ENCODE measurements at regions not wholly inside any gene's neighbourhood (a gene's known extent, or its start where the extent isn't known, plus 50 kb on each side); places are given as distances from the start of the nearest gene placed in this dataset.
"Not testable (repeated sequence)": the region's sequence is repeated elsewhere in the genome, so short reads cannot be mapped to it uniquely, and the experiment has no call there.

DNA sequence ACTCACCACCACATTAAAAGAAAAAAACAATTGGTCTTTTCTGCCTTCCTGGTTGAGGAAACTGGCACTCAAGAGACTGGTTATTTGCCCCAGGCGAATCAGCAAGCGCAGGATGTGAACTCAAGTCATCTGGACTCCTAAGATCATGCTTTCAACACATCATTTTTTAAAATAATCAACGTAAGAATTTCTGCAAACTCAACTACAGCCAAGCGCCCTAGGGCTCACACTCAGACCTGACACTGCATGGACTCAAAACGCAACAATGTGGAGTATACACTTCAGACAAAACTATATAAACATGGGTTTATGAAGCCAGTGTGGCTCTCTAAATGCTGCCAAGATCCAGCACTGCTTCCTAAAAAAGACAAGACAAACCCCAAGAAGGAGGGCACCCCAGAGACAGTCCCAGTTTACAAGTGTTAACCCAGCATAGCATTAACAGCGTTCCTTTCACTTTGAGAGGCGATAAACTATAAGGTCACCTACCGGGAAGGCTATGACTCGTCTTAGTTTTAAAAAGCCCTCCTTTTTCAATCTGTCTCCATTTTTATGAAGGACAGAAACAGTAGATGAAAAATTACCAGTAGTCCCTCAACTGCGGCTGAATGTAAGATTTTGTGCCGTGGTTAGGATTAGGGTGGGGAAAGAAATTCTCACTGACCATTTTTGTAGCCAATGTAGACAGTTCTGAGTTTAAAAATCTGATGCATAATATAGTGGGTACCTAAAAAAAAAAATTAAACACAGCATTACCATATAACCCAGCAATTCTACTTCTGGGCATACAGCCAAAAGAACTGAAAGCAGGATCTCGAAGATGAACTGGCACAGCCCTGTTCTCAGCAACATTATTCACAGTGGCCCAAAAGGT lies 54.8 kb downstream of the SIPA1L2 start:
- Mint-ChIP-seq H3K36me3 (peaks cover 0 to 6% (median 3%) of the 10 kb centered on the region in 5 donors), H3K4me3 (no peak overlapping the region), H3K27ac (peak overlapping the region in 2 of 9 donors; percentile 1 to 34), H3K4me1 (peaks cover 19 to 50% (median 29%) of the 10 kb centered on the region in 7 donors), H3K27me3 (no peaks in the 10 kb centered on the region), H3K9me3 (peaks cover 0 to 5% (median 0%) of the 10 kb centered on the region in 11 donors)
- Histone ChIP-seq H3K4me1 (ENCODE audit: control insufficient read depth in 2 of 2, insufficient read depth in 2 of 2, low read length in 2 of 2) (peaks cover 21 to 23% of the 10 kb centered on the region in 2 donors), H3K4me3 (ENCODE audit: low read length) (peak overlapping the region; percentile 6), H3K36me3 (ENCODE audit: control insufficient read depth in 2 of 3, insufficient read depth in 3 of 3, low read length in 3 of 3) (no peaks in the 10 kb centered on the region), H3K9me3 (ENCODE audit: control insufficient read depth in 2 of 3, low read length in 3 of 3) (no peaks in the 10 kb centered on the region), H3K27me3 (ENCODE audit: control insufficient read depth in 2 of 2, insufficient read depth in 2 of 2, low read length in 2 of 2) (no peaks in the 10 kb centered on the region), H3K27ac (ENCODE audit: low read depth, low read length) (no peak overlapping the region)
- intact Hi-C loops (cut with micrococcal nuclease) = no loop called here
- ChIA-PET POLR2A (no interaction called here), CTCF (no interaction called here)
- DNase-seq (no peak), ATAC-seq (no peak)

DNA sequence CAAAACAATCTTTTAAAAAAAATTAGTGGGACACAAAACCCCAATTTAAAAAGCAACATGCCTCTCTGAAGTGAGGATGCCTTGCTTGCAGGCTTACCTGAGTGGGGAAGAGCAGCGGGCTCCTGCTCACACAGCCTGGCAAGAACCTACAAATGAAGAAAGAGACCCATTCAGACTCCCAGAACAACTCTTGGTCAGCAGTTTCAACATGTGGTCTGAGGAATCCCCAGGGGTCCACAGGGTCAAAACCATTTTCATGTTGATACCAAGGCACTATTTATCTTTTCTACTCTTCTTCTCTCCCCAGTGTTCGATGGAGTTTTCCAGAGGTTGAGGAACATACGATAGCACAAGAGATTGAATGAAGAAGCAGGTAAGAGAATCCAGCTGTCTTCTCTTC lies 55.9 kb downstream of the SIPA1L2 start:
- ChIA-PET CTCF (no interaction called here), POLR2A (no interaction called here)
- Histone ChIP-seq H3K4me1 (ENCODE audit: control insufficient read depth in 2 of 2, insufficient read depth in 2 of 2, low read length in 2 of 2) (peaks cover 13 to 17% of the 10 kb centered on the region in 2 donors), H3K27me3 (ENCODE audit: control insufficient read depth in 2 of 2, insufficient read depth in 2 of 2, low read length in 2 of 2) (no peaks in the 10 kb centered on the region), H3K9me3 (ENCODE audit: control insufficient read depth in 2 of 3, low read length in 3 of 3) (no peaks in the 10 kb centered on the region), H3K36me3 (ENCODE audit: control insufficient read depth in 2 of 3, insufficient read depth in 3 of 3, low read length in 3 of 3) (no peaks in the 10 kb centered on the region), H3K4me3 (ENCODE audit: low read length) (no peak overlapping the region), H3K27ac (ENCODE audit: low read depth, low read length) (no peak overlapping the region)
- DNase-seq = no peak
- H3K4me3 Mint-ChIP-seq = no peak overlapping the region
- H3K27me3 Mint-ChIP-seq = no peaks in the 10 kb centered on the region
- peaks cover 0 to 5% (median 0%) of the 10 kb centered on the region in 11 donors for H3K9me3 Mint-ChIP-seq
- no peak for ATAC-seq
- no peak overlapping the region for H3K27ac Mint-ChIP-seq
- peaks cover 0 to 6% (median 3%) of the 10 kb centered on the region in 5 donors for H3K36me3 Mint-ChIP-seq
- intact Hi-C loops (cut with micrococcal nuclease) = no loop called here
- H3K4me1 Mint-ChIP-seq = peaks cover 11 to 39% (median 19%) of the 10 kb centered on the region in 7 donors

DNA sequence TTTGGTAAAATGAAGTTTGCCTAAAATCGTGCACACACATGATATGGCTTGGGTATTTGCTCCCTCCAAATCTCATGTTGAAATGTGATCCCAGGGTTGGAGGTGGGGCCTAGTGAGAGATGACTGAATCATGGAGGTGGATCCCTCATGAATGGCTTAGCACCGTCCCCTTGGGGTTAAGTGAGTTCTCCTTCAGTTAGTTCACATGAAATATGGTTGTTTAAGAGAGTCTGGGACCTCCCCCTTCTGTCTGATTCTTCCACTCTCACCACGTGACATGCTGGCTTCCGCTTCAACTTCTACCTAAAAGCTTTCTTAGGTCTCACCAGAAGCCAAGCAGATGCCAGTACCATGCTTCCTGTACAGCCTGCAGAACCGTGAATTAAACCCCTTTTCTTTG lies 58.4 kb downstream of the SIPA1L2 start:
- Histone ChIP-seq H3K4me1 (ENCODE audit: control insufficient read depth in 2 of 2, insufficient read depth in 2 of 2, low read length in 2 of 2) (peaks cover 0 to 9% of the 10 kb centered on the region in 2 donors), H3K4me3 (ENCODE audit: low read length) (no peak overlapping the region), H3K27me3 (ENCODE audit: control insufficient read depth in 2 of 2, insufficient read depth in 2 of 2, low read length in 2 of 2) (no peaks in the 10 kb centered on the region), H3K27ac (ENCODE audit: low read depth, low read length) (no peak overlapping the region), H3K36me3 (ENCODE audit: control insufficient read depth in 2 of 3, insufficient read depth in 3 of 3, low read length in 3 of 3) (no peaks in the 10 kb centered on the region), H3K9me3 (ENCODE audit: control insufficient read depth in 2 of 3, low read length in 3 of 3) (no peaks in the 10 kb centered on the region)
- H3K4me3 Mint-ChIP-seq = no peak overlapping the region
- peaks cover 0 to 5% (median 3%) of the 10 kb centered on the region in 5 donors for H3K36me3 Mint-ChIP-seq
- intact Hi-C loops (cut with micrococcal nuclease) = no loop called here
- H3K9me3 Mint-ChIP-seq = peaks cover 0 to 7% (median 0%) of the 10 kb centered on the region in 11 donors
- DNase-seq (no peak), ATAC-seq (no peak)
- ChIA-PET CTCF (no interaction called here), POLR2A (no interaction called here)
- no peak overlapping the region for H3K27ac Mint-ChIP-seq
- H3K27me3 Mint-ChIP-seq = peaks cover 0 to 5% (median 0%) of the 10 kb centered on the region in 5 donors
- H3K4me1 Mint-ChIP-seq = peaks cover 0 to 27% (median 0%) of the 10 kb centered on the region in 7 donors

GRCh38 chr1:232570007-232570406 lies 59.9 kb downstream of the SIPA1L2 start:
- Histone ChIP-seq H3K9me3 (ENCODE audit: control insufficient read depth in 2 of 3, low read length in 3 of 3) (no peaks in the 10 kb centered on the region), H3K27me3 (ENCODE audit: control insufficient read depth in 2 of 2, insufficient read depth in 2 of 2, low read length in 2 of 2) (no peaks in the 10 kb centered on the region), H3K4me3 (ENCODE audit: low read length) (no peak overlapping the region), H3K4me1 (ENCODE audit: control insufficient read depth in 2 of 2, insufficient read depth in 2 of 2, low read length in 2 of 2) (peaks cover 0 to 5% of the 10 kb centered on the region in 2 donors), H3K27ac (ENCODE audit: low read depth, low read length) (no peak overlapping the region), H3K36me3 (ENCODE audit: control insufficient read depth in 2 of 3, insufficient read depth in 3 of 3, low read length in 3 of 3) (no peaks in the 10 kb centered on the region)
- Mint-ChIP-seq H3K27ac (no peak overlapping the region), H3K36me3 (peaks cover 0 to 5% (median 3%) of the 10 kb centered on the region in 5 donors), H3K27me3 (peaks cover 0 to 5% (median 0%) of the 10 kb centered on the region in 5 donors), H3K4me1 (peaks cover 0 to 17% (median 0%) of the 10 kb centered on the region in 7 donors), H3K9me3 (peaks cover 0 to 5% (median 0%) of the 10 kb centered on the region in 11 donors), H3K4me3 (no peak overlapping the region)
- intact Hi-C loops (cut with micrococcal nuclease) = no loop called here
- no peak for DNase-seq
- ATAC-seq = no peak
- POLR2A ChIA-PET = no interaction called here
- CTCF ChIA-PET = interaction anchor here (0.6 kb wide), 1 partner anchor 815 kb away, joined by 3 read pairs; no protein-coding TSS in a partner anchor

DNA sequence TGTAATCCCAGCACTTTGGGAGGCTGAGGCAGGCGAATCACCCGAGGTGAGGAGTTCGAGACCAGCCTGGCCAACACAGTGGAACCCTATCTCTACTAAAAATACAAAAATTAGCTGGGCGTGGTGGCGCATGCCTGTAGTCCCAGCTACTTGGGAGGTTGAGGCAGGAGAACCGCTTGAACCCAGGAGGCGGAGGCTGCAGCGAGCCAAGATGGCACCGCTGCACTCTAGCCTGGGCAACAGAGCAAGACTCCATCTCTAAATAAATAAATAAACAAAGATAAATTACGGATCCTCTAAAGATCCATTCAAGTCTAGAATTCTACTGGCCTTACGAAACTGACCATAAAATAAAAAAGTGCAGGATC lies 60.4 kb downstream of the SIPA1L2 start:
- H3K27ac ChIP-seq (ENCODE audit: low read depth, low read length); H3K4me3 Mint-ChIP-seq; H3K36me3 Mint-ChIP-seq; H3K4me3 ChIP-seq (ENCODE audit: low read length); H3K9me3 Mint-ChIP-seq; H3K4me1 ChIP-seq (ENCODE audit: control insufficient read depth in 2 of 2, insufficient read depth in 2 of 2, low read length in 2 of 2); DNase-seq; H3K9me3 ChIP-seq (ENCODE audit: control insufficient read depth in 2 of 3, low read length in 3 of 3); H3K36me3 ChIP-seq (ENCODE audit: control insufficient read depth in 2 of 3, insufficient read depth in 3 of 3, low read length in 3 of 3); POLR2A ChIA-PET; ATAC-seq; H3K27ac Mint-ChIP-seq; H3K27me3 ChIP-seq (ENCODE audit: control insufficient read depth in 2 of 2, insufficient read depth in 2 of 2, low read length in 2 of 2); intact Hi-C loops (cut with micrococcal nuclease); H3K27me3 Mint-ChIP-seq: not testable (repeated sequence)
- H3K4me1 Mint-ChIP-seq = peaks cover 0 to 17% (median 0%) of the 10 kb centered on the region in 7 donors
- CTCF ChIA-PET = interaction anchor here (0.6 kb wide), 1 partner anchor 815 kb away, joined by 3 read pairs; no protein-coding TSS in a partner anchor

DNA sequence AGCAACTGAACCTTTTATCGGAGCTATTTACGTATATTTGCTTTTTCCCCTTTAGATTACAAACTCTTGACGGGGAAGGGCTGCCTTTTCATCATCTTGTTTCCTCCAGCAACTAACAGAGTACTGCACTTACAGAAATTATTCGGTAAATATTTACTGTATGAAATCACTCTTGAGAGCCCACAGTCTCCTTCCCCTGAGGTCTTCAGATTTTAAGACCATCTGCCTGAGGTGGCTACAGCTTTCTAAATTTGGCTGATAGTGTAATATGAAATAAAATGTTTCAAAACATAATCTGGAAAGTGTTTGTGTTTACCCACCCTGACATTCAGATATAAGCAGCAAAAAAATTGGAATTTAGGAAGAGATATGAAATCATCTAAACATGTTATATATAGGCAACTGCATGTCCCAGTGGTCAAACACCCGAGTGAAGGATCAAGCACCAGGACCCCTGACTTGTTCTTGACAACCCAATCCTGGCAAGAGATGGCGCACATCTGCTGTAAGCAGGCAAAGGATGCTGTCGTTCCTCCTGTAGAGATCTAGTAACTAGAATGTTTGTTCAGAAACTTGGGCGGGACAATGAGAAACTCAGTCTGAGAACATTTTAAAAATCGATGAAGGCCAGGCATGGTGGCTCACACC lies 60.9 kb downstream of the SIPA1L2 start:
- Histone ChIP-seq H3K36me3 (ENCODE audit: control insufficient read depth in 2 of 3, insufficient read depth in 3 of 3, low read length in 3 of 3) (no peaks in the 10 kb centered on the region), H3K27me3 (ENCODE audit: control insufficient read depth in 2 of 2, insufficient read depth in 2 of 2, low read length in 2 of 2) (no peaks in the 10 kb centered on the region), H3K4me3 (ENCODE audit: low read length) (no peak overlapping the region), H3K9me3 (ENCODE audit: control insufficient read depth in 2 of 3, low read length in 3 of 3) (no peaks in the 10 kb centered on the region), H3K27ac (ENCODE audit: low read depth, low read length) (no peak overlapping the region), H3K4me1 (ENCODE audit: control insufficient read depth in 2 of 2, insufficient read depth in 2 of 2, low read length in 2 of 2) (peaks cover 0 to 5% of the 10 kb centered on the region in 2 donors)
- Mint-ChIP-seq H3K9me3 (peaks cover 0 to 5% (median 0%) of the 10 kb centered on the region in 11 donors), H3K27ac (no peak overlapping the region), H3K27me3 (peaks cover 0 to 5% (median 0%) of the 10 kb centered on the region in 5 donors), H3K4me3 (no peak overlapping the region), H3K4me1 (peaks cover 0 to 17% (median 0%) of the 10 kb centered on the region in 7 donors), H3K36me3 (peaks cover 0 to 5% (median 3%) of the 10 kb centered on the region in 5 donors)
- DNase-seq (no peak), ATAC-seq (no peak)
- POLR2A ChIA-PET = no interaction called here
- intact Hi-C loops (cut with micrococcal nuclease) = no loop called here
- CTCF ChIA-PET = no interaction called here

Data from naive thymus-derived CD4-positive, alpha-beta T cell (primary cell).